NCI-H446 (cell line): ENCODE measurements at regions not wholly inside any gene's neighbourhood (a gene's known extent, or its start where the extent isn't known, plus 50 kb on each side); places are given as distances from the start of the nearest gene placed in this dataset.
"Not testable (repeated sequence)": the region's sequence is repeated elsewhere in the genome, so short reads cannot be mapped to it uniquely, and the experiment has no call there.

ENCODE experiments used
- DNase-seq, 2 experiments: peaks; one replicate each; lab custom pipeline; 2025; lab: John Stamatoyannopoulos, UW

DNA sequence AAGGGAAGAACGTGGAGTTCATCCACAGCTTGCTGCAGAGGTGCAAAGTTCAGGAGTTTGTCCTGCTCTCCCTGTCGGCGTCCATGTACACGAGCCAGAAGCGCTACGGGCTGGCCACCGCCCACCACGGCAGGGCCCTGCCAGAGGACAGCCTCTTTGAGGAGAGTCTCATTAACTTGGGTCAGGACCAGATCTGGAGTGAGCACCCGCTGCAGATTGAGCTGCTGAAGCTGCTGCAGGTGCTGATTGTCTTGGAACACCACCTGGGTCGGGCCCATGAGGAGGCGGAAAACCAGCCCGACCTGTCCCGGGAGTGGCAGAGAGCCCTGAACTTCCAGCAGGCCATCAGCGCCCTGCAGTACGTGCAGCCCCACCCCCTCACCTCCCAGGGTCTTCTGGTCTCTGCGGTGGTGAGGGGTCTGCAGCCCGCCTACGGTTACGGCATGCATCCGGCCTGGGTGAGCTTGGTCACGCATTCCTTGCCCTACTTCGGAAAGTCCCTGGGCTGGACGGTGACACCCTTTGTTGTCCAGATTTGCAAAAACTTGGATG lies 73.8 kb upstream of the MORC3 start:
- DNase-seq, result no peak

DNA sequence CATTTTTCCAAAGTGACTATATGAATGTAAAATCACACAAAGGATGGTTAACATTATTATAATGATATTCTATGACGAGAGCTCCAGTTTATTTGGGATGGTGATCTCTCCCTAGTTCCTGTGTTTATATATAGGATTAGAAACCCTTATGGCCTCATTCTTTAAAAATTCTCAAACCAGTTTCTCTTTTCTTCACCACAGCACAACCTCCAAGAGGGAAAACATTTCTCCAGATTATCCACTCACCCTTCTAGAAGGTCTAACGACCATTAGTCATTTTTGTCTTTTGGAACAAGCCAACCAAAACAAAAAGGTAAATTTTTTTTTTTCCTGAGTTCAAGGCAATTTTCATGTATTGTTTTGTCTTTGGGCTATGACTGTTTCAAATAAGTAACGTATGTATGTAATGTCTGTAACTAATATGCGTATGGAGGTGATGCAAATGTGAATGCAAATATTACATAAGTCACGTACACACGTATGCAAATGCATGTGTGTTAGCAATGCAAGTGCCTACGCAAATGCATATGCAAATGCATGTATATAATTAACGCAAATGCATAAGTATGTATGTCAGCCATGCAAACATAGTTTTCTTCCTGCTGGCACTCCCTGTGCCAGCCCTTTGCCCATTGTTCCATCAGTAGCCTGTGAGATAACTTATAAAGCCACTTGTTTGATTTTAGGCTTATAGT lies 72.5 kb upstream of the MORC3 start:
- DNase-seq, result no peak

DNA sequence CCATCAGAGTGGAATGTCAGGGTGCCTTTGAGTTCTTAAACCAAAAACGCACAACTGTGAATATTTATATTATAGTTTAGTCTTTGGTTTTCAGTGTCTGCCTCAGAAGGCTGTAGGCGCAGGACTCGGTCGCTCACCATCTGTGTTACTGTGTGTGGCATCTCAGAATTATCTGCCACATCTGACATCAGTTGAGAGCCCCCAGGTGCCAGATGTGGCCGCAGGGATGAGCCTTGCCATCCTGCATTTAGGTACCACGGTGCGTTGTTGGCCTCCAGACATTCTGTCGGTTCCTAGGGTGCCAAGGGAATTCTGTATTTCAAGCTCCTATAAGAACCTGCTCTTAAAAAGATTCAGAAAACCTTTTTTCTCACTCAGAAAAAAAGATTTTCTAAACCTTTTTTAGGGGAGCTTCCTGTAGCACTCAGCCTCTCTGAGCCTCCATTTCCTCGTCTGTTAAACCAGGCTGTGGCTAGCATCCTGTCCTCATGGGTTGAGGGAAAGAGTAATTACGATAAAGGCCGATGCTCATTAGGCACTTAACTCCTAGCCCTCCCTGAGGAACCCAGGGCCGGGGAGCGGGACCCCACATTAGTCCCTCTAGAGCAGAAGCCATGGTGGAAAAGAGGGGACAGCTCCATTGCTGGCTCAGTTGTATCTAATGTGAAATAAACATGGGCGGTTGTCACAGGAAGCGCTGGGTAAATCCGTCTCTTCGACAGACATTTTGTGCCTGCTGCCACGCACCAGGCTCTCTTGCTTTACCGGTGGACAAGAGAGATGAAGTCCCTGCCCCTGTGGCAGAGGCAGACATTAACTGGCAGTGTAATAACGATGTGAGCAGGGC lies 70.2 kb upstream of the MORC3 start:
- DNase-seq, result no peak

DNA sequence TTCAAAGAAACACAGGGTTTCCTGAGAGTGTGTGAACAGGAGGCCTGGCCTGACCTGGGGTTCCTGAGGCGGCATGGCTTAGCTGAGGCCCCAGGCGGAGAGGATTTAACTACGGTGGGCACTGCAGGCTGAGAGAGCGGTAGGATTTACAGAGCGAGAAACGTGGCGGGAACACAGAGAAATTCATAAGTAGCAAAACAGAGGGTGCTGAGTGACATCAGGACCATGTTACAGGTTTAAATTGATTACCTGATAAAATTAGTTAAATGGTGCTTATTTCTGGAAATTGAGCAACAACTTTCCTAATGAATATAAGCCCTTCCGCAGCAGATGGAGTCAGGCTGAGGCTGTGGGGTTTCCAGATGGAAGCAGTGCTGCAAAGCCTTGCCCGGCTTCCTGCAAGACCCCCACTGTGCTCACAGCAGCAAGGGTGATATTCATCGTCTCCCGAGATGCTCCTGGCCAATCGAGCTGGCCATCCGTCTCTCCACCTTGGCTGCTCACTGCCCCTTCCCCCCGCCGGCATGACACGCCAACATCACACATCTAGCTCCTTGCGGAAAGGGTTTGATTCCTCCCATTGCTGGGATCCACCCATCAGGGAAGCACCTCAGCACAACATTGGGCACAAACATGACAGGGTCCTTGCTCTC lies 69.4 kb upstream of the MORC3 start:
- no peak for DNase-seq

DNA sequence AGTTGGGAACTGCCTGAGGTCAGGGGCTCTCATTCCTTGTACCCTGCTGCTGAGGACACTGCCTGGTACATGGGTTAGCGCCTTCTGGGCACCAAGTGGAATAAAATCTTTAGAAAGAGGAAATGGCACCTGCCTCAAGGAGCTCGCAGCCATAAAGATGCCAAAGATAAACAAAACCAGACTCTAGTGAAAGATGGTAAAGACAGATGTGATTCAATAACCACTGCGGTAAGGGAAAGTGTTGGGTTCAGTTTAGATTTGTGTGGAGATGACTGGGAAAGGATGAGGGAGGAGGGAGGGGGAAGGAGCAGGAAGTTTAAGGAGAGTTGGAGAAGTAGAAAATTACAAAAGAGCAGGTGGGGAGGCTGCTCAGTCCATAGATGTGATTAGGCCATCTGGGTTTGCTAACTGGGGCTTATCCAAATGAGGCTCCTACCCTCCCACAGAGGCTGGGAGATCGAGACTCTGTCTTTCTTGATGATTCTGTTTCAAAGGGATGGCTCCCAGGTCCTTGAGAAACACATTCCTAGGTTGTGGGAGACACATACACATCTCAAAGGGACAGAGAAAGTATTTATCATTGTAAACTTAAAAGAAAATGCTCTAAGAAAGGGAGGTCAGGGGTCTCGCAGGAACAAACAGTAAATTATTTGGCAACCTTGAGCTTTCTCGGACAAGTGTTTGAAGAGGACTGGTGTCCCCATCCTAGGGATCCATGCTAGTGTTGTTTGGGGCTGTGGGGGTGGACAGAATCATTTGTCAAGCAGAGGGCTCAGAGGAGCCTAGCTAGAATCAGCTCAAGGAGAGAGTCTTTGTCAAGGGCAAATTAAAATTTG lies 65.7 kb upstream of the MORC3 start:
- DNase-seq, result no peak

DNA sequence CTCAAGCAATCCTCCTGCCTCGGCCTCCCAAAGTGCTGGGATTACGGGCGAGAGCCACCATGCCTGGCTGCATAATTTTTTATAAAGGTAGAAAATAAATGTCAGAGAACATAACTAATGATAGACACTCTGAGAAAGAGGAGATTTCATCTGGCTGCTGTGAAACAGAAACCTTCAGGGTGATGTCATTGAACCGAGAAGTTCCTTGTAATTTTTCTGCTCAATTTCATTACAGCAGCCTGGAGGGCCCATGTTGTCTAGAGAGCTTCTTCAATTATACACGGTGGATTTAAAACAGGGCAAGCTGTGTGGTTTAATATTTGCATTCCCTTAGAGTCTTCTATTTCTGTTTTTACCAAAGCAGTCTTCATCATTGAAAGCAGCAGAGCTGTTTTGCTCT lies 64.3 kb upstream of the MORC3 start:
- DNase-seq, result no peak

DNA sequence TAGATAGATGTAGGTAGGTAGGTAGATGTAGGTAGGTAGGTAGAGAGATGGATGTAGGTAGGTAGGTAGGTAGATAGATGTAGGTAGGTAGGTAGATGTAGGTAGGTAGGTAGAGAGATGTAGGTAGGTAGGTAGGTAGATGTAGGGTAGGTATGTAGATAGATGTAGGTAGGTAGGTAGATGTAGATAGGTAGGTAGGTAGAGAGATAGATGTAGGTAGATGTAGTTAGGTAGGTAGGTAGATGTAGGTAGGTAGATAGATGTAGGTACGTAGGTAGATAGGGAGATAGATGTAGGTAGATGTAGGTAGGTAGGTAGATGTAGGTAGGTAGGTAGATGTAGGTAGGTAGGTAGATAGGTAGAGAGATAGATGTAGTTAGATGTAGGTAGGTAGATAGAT lies 62.3 kb upstream of the MORC3 start:
- DNase-seq, result no peak

DNA sequence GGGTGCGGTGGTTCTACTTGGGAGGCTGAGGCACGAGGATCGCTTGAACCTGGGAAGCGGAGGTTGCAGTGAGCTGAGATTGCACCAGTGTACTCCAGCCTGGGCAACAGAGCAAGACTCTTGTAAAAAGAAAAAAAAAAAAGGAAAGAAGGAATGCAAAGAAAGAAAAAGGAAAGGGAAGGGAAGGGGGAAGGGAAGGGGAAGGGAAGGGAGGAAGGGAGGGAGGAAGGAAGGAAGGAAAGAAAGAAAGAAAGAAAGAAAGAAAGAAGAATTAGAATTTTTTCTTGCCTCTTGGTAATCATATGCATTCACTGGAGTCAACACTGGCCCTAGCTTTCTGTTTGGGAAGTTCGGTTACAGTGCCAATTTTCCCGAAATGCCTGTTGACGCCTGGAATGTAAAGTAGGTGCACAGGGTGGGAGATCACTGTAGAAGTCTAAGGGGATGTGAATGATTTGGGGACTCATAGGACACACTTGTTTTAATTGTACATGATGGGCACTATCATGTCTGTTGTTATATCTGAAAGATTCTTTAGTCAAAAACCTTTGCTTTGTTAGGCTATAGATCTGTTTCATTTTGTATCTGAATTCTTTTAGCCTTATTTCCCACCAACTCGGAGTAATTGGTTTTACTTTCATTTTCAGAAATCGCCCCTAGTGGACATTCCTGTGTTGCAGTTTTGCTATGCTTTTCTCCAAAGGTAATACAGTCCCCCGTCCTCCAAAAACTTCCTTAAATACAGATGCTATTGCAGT lies 59.8 kb upstream of the MORC3 start:
- peak in 1 of 2 experiments; percentile 13 for DNase-seq

DNA sequence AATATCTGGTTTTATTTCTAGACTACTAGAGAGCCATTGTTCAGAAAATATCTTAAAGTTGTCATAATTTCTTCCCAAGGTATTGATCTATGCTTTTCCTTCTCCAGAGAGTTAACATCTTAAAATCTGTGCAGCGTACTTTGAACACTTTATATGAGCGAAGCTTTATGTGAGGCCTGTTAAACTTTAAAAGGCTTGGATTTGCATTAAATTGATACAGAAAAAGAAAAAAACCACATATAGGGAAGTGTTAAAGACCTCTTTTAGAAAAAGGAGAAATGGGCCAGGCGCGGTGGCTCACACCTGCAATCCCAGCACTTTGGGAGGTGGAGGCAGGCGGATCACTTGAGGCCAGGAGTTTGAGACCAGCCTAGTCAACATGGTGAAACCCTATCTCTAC lies 59.2 kb upstream of the MORC3 start:
- no peak for DNase-seq

DNA sequence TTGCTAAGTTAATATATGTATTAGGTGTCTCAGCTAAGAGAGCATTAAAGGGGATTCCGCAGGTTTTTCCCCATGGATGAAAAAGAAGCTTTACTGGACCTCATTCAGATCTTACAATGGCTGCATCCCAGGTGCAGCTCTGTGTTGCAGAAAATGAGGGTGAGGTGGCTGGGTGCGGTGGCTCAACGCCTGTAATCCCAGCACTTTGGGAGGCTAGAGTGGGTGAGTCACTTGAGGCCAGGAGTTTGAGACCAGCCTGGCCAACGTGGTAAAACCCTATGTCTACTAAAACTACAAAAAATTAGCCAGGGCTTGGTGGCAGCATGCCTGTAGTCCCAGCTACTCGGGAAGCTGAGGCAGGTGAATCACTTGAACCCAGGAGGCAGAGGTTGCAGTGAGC lies 58.5 kb upstream of the MORC3 start:
- no peak for DNase-seq

DNA sequence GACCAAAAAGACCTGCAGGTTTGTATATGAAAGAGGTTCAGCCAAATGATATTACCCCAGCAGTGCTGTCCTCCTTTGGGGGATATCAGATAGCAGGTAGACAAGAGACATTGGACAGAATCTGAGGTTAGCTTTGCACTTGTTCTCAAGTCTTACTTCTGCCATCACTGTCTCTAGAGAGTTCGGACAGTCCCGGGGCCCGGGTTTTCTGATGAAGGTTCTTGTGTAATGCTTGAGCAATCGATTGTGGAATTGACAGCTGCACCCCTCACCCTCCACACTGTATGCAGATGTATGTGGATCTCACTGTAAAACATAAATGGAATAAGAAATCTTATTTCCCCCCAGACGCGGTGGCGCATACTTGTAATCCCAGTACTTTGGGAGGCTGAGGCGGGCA lies 56.2 kb upstream of the MORC3 start:
- no peak for DNase-seq

DNA sequence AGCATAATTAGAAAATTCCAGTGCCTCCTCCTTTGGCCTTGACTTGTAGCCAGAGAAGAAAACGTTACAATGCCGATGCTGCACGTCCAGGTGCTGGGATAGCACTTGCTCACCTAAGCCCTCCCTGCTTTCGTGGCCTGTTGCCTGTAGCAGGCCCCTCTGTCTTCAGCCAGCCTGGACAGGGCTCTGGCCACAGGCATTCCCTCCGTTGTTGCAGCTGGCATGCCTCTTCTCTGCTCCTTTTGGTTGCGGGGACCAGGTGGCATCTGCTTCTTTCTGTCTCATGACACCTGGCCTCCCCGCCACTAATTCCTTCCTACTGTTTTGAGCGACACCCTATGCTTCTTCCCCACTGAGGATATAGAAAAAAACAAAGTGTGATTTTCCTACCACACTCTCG lies 54.6 kb upstream of the MORC3 start:
- no peak for DNase-seq

DNA sequence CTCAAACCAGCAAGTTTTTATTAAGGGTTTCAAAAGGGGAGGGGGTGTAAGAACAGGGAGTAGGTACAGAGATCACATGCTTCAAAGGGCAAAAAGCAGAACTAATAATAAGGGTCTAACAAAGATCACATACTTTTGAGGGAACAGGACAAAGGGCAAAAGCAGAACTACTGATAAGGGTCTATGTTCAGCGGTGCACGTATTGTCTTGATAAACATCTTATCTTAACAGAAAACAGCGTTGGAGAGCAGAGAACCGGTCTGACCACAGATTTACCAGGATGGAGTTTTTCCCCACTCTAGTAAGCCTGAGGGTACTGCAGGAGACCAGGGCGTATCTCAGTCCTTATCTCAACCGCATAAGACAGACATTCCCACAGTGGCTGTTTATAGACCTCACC lies 52.2 kb upstream of the MORC3 start:
- DNase-seq, result not testable (repeated sequence)

DNA sequence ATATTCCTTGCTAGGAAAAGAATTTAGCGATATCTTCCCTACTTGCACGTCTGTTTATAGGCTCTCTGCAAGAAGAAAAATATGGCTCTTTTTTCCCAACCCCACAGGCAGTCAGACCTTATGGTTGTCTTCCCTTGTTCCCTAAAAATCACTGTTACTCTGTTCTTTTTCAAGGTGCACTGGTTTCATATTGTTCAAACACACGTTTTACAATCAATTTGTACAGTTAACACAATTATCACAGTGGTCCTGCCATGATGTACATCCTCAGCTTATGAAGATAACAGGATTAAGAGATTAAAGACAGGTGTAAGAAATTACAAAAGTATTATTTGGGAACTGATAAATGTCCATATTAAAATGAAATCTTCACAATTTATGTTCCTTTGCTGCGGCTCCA lies 51.7 kb upstream of the MORC3 start:
- not testable (repeated sequence) for DNase-seq
